B cell (primary cell): ENCODE measurements at regions not wholly inside any gene's neighbourhood (a gene's known extent, or its start where the extent isn't known, plus 50 kb on each side); places are given as distances from the start of the nearest gene placed in this dataset.
"Not testable (repeated sequence)": the region's sequence is repeated elsewhere in the genome, so short reads cannot be mapped to it uniquely, and the experiment has no call there.

Source experiments
- CTCF ChIP-seq: fragments of 200-600 bp; IDR thresholded peaks from one replicate; pipeline ENCODE4 v1.8.0; 2022; ENCODE audit warnings: antibody characterized with exemption, mild to moderate bottlenecking
- EZH2 ChIP-seq: IDR thresholded peaks from 2 replicates; pipeline ENCODE4 v1.6.1; 2012; ENCODE audit warnings: borderline replicate concordance, low read depth, mild to moderate bottlenecking, moderate library complexity, low read length; ENCODE audit not compliant: insufficient read depth, poor library complexity, severe bottlenecking

- TF ChIP-seq CTCF, EZH2: not testable (repeated sequence)
Measured at GRCh38 chr14:70238635-70239034, 49.9 kb upstream of the SLC8A3 start.
